ENCODE measurements at regions not wholly inside any gene's neighbourhood (a gene's known extent, or its start where the extent isn't known, plus 50 kb on each side); places are given as distances from the start of the nearest gene placed in this dataset.

GRCh38 chr7:13538669-13539068 is 450.8 kb downstream of the ETV1 start:
- Histone ChIP-seq H3K27me3 (no peaks in the 10 kb centered on the region), H3K9me3 (no peaks in the 10 kb centered on the region), H3K4me1 (no peaks in the 10 kb centered on the region), H3K27ac (no peak overlapping the region), H3K4me3 (no peak overlapping the region), H3K36me3 (no peaks in the 10 kb centered on the region)
- DNase-seq = no peak
- ATAC-seq = no peak
- TF ChIP-seq CTCF (IDR thresholded peaks at IDR 0.05) = no peak
- 65 to 72% methylated on average over 6 of the region's 6 CpGs for WGBS, 2 donors
- intact Hi-C loops (cut with DNase I) = no loop called here

GRCh38 chr7:13540429-13540828 is 449.0 kb downstream of the ETV1 start:
- no peak for ATAC-seq
- Histone ChIP-seq H3K4me1 (no peaks in the 10 kb centered on the region), H3K9me3 (no peaks in the 10 kb centered on the region), H3K27ac (no peak overlapping the region), H3K27me3 (no peaks in the 10 kb centered on the region), H3K4me3 (no peak overlapping the region), H3K36me3 (no peaks in the 10 kb centered on the region)
- intact Hi-C loops (cut with DNase I) = no loop called here
- 52 to 61% methylated on average over 1 of the region's 1 CpG for WGBS, 2 donors
- TF ChIP-seq CTCF (IDR thresholded peaks at IDR 0.05) = no peak
- DNase-seq = no peak

DNA sequence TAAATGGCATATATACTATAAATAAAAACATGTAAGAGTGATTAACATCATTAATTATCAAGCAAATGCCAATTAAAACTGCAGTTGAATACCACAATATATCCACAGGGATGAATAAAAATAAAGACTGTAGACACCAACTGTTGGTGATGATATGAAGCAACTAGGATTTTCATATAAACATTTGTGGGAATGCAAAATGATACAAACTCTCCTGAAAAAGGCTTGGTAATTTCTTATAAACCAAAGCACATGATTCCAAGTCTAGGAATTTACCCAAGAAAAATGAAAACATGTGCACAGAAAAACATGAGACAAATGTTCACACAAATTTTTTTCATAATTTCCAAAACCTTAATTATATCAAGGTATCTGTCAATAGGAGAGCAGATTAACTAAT is 448.1 kb downstream of the ETV1 start:
- Histone ChIP-seq H3K27me3 (no peaks in the 10 kb centered on the region), H3K4me3 (no peak overlapping the region), H3K27ac (no peak overlapping the region), H3K4me1 (no peaks in the 10 kb centered on the region), H3K9me3 (no peaks in the 10 kb centered on the region), H3K36me3 (no peaks in the 10 kb centered on the region)
- no peak for TF ChIP-seq CTCF (IDR thresholded peaks at IDR 0.05)
- intact Hi-C loops (cut with DNase I) = no loop called here
- no peak for DNase-seq
- no peak for ATAC-seq

DNA sequence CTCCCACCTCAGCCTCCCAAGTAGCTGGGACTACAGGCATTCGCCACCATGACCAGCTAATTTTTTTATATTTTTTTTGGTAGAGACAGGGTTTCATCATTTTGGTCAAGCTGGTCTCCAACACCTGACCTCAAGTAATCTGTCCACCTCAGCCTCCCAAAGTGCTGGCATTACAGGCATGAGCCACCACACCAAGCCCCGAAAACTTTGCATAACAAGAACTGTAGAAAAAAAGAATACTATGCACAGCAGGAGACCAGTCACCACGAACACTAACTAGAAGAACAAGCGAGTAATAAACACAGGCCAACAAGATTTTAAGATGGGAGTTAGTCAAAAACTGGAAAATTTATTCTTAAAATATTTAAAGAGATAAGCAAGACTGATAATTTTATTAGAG is 447.0 kb downstream of the ETV1 start:
- DNase-seq = no peak
- Histone ChIP-seq H3K4me3 (no peak overlapping the region), H3K9me3 (no peaks in the 10 kb centered on the region), H3K36me3 (no peaks in the 10 kb centered on the region), H3K4me1 (no peaks in the 10 kb centered on the region), H3K27ac (no peak overlapping the region), H3K27me3 (no peaks in the 10 kb centered on the region)
- TF ChIP-seq CTCF (IDR thresholded peaks at IDR 0.05) = no peak
- no peak for ATAC-seq
- intact Hi-C loops (cut with DNase I) = no loop called here
- WGBS, 2 donors = 86 to 88% methylated on average over 4 of the region's 4 CpGs

GRCh38 chr7:13551503-13551902 is 438.0 kb downstream of the ETV1 start:
- H3K27me3 ChIP-seq = no peaks in the 10 kb centered on the region
- H3K4me3 ChIP-seq = no peak overlapping the region
- intact Hi-C loops (cut with DNase I) = no loop called here
- TF ChIP-seq CTCF (IDR thresholded peaks at IDR 0.05) = no peak
- no peaks in the 10 kb centered on the region for H3K4me1 ChIP-seq
- DNase-seq = no peak
- no peaks in the 10 kb centered on the region for H3K36me3 ChIP-seq
- 56 to 66% methylated on average over 3 of the region's 3 CpGs for WGBS, 2 donors
- H3K27ac ChIP-seq = no peak overlapping the region
- no peaks in the 10 kb centered on the region for H3K9me3 ChIP-seq
- ATAC-seq = no peak

Data from heart right ventricle (tissue), 16 donors.